ENCODE measurements at regions not wholly inside any gene's neighbourhood (a gene's known extent, or its start where the extent isn't known, plus 50 kb on each side); places are given as distances from the start of the nearest gene placed in this dataset.

- DNase-seq, result no peak
These were observed 61.2 kb upstream of the BHLHE23 start for GRCh38 chr20:63067721-63068560.

GRCh38 chr20:63067266-63067635 is 60.5 kb upstream of the BHLHE23 start:
- no peak for DNase-seq

DNA sequence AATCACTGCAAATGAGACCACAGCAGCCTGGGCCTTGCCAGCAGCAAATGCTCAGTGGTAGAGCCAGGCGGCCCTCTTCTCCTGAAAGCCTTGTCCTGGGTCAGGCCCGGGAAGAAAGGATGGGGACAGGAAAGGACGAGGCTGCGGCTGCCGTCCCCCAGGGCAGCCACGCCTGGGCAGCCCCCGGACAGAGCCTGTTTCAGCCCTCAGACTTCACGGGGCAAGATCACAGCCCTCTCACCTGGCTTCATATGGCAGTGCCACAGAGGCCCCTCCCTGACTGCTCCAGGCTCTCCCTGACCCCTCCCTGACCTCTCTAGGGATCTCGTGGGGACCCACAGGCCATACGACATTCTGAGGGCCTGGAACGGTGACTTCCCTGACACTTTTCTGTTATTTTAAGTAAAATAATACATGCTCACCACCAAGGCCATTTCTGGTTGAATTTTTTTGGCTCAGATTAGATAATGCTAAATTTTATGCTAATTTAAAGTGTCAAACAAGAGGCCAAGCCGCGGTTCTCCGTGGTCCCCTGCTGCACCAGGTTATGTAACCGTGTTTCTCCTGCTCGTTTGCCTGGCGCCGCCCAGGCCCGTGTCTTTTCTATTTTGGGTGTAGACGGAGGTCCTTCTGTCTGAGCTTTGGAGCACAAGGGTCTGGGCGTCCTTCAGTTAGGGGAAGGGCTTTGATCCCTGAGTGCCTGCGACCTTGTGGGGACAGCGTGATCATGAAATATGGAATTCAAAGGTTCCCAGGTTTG is 59.9 kb upstream of the BHLHE23 start:
- no peak for DNase-seq

DNA sequence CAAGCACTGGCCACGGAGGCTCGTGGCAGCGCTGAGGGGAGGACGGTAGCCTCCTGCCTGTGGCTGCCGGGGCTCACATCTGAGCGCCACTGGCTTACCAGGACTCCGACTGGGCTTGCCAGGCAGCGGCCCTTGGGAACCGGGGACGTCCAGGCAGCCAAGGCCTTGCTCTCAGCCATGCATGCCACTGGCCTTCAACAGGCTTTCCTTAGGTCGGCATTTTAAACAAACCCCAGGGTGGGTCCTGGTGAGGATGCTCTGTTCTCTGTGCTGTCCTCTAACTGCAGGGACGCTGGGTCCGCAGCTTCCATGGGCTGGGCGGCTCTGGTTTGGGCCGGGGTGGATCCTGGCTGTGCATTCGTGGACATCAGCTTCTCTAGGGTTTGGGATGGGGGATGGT is 59.1 kb upstream of the BHLHE23 start:
- DNase-seq, result no peak

DNA sequence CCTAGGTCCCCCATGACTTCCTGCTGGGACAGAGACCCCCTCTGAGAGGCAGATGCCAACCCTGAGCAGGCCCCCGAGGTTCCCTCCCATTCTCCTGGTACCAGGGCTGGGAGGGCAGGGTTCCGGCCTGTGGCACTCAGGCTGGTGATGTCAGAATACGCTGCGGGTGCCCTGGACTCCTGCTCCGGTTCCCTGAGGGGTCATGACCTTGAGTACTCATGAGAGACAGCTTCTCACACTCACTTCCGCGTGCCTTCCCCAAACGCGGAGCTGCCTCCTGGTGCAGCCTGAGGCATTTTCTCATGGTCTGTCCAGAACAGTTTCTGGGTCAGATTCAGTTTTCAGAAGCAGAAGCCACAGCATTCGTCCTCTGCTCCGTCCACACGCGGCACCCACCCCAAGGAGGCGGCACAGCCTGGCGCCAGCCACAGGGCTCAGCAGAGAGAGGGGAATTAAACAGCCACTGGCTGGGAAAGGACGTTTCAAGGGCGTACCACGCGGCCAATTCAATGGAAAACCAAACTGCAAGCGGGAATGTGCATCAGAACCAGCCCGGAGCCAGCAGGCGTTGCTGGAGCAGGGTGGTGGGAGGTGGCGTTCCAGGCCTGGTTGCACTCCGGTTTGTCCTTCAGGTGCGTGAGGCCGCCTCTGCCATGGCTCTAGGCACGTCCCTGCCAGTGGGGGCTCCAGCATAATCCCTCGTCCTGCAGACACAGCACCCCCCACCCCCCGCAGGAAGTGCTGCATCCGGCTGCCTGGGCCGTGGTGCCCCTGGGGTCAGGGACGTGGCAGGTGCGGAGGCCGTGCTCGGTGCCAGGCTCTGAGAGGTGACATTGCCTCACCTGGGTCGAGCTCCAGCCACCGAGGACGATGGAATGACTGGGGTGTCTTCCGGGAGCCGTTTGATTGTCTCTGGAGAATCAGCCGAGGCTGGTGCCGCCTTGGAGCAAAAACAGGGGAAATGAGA is 58.3 kb upstream of the BHLHE23 start:
- no peak for DNase-seq

DNA sequence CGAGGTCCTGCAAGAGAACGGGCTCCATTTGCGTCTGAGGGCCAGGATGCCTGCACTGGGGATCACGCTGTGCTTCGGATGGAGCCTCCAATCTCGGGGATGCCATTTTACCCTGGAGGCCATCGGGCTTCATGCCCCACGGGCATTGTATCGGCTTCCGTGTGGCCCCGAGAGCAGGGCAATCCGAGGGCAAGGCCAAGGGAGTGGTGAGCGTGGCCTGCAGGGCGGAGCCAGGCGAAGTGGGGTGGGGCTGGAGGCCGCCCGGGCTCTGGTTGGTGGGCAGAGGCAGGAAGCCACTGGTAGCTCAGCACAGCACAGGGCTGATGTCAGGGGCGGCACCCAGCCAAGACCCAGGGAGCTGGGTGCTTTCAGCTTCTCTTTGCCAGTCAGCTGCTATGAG is 57.5 kb upstream of the BHLHE23 start:
- no peak for DNase-seq

GRCh38 chr20:63062188-63063140 is 55.7 kb upstream of the BHLHE23 start:
- DNase-seq, result no peak

DNA sequence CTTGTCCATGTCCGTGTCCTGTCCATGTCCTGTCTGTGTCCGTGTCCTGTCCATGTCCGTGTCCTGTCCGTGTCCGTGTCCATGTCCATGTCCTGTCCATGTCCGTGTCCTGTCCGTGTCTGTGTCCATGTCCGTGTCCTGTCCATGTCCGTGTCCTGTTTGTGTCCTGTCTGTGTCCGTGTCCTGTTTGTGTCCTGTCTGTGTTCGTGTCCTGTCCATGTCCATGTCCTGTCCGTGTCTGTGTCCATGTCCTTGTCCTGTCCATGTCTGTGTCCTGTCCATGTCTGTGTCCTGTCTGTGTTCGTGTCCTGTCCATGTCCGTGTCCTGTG is 55.0 kb upstream of the BHLHE23 start:
- DNase-seq, result no peak

- no peak for DNase-seq
These were observed 54.4 kb upstream of the BHLHE23 start for GRCh38 chr20:63061051-63061770.

- DNase-seq, result peak; percentile 2
These were observed 53.6 kb upstream of the BHLHE23 start for GRCh38 chr20:63060057-63060991.

DNA sequence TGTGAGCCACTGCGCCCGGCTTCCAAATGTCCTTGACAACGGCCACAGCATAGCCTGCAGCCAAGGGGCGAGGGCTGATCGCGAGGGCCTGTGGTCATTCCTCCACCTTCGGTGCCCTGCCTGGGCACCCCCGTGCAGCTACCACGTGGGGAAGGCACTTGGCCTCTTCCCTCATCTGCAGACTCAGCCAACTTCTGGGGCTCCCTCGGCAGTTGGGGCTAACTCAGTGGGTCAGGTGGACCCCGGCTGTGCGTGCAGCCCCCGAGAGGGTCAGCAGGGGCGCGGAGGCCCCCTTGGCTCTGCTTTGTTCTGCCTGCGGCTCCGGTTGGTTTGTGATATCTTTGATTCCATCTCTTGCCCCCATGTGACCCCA is 52.9 kb upstream of the BHLHE23 start:
- DNase-seq, result no peak

- no peak for DNase-seq
These were observed 52.1 kb upstream of the BHLHE23 start for GRCh38 chr20:63058696-63059335.

DNA sequence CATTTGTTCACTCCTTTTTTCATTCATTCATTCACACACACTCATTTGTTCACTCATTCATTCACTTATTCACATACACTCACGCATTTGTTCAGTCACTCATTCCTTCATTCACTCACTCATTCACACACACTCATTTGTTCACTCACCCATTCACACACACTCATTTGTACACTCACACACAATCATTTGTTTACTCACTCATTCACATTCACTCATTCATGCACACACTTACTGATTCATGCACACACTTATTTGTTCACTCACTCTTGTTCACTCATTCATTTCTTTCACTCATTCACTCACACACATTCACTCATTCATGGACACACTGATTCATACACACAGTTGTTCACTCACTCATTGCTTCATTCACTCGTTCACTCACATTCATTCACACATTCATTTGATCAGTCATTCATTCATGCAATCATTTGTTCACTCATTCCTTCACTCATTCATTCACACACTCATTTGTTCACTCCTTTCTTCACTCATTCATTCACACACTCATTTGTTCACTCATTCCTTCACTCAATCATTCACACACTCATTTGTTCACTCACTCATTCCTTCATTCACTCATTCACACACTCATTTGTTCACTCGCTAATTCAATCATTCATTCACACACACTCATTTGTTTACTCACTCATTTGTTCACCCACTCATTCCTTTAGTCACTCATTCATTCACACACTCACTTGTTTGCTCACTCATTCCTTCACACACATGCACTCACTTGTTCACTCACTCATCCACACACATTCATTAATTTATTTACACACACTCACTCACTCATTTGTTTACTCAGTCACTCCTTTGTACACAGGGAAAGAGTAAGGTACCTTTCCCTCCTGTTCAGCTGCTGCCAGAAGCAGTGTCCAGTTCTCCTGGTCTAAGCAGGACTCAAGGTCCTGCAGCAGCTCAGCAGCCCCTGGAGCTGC is 50.7 kb upstream of the BHLHE23 start:
- DNase-seq, result no peak

GRCh38 chr20:63056236-63057170 is 49.7 kb upstream of the BHLHE23 start:
- DNase-seq, result peak; percentile 0
